Heart right ventricle (tissue), 16 donors: ENCODE measurements at regions not wholly inside any gene's neighbourhood (a gene's known extent, or its start where the extent isn't known, plus 50 kb on each side); places are given as distances from the start of the nearest gene placed in this dataset.
A peak's percentile ranks its signal among the peaks of the same experiment; 100 is the strongest.

Experiments
- ATAC-seq, 8 donors: fragments of 200-7000 bp; cut with Tn5 transposase; one replicate each; pipeline ENCODE4 v1.9.1; 2020; ENCODE audit warnings: mild to moderate bottlenecking in 8 of 8, moderate library complexity in 8 of 8, moderate number of reproducible peaks in 1 of 8
- DNase-seq, 2 donors: peaks; one replicate each; pipeline ENCODE4 v3.0.0-alpha.2; 2020
- H3K27ac ChIP-seq, 10 donors: fragments of 200-600 bp; sonication (generic) in 2 of 10; one replicate each; pipeline versions ENCODE4 v1.5.0 to v1.8.0; 2020 to 2022; ENCODE audit warnings: mild to moderate bottlenecking in 3 of 10
- H3K27me3 ChIP-seq, 7 donors: fragments of 200-600 bp; one replicate each; pipeline ENCODE4 v1.8.0; 2021 to 2022; ENCODE audit warnings: mild to moderate bottlenecking in 2 of 7
- H3K36me3 ChIP-seq, 9 donors: fragments of 200-600 bp; sonication (generic) in 1 of 9; one replicate each; pipeline versions ENCODE4 v1.5.0 to v1.8.0; 2020 to 2022; ENCODE audit warnings: mild to moderate bottlenecking in 2 of 9
- H3K4me1 ChIP-seq, 9 donors: fragments of 200-600 bp; sonication (generic) in 1 of 9; one replicate each; pipeline versions ENCODE4 v1.5.0 to v1.8.0; 2020 to 2022; ENCODE audit warnings: mild to moderate bottlenecking in 4 of 9
- H3K4me3 ChIP-seq, 10 donors: fragments of 200-600 bp; sonication (generic) in 2 of 10; one replicate each; pipeline versions ENCODE4 v1.5.0 to v1.8.0; 2020 to 2022; ENCODE audit warnings: mild to moderate bottlenecking in 7 of 10, moderate library complexity in 2 of 10
- H3K9me3 ChIP-seq, 11 donors: fragments of 200-600 bp in 10 of 11; sonication (generic) in 2 of 11; one replicate each; pipeline versions ENCODE4 v1.5.0 to v1.8.0; 2013 to 2022; ENCODE audit warnings: mild to moderate bottlenecking in 2 of 11, control low read depth in 1 of 11, moderate library complexity in 1 of 11
- WGBS, 2 donors: extraction: QIAGEN DNeasy Blood & Tissue Kit; methylation state at CpG; one replicate each; pipeline ENCODE4 v1.1.7; 2013; ENCODE audit warnings: inconsistent platforms in 1 of 2; 5-methylcytosine and 5-hydroxymethylcytosine counted together
- intact Hi-C, 10 donors: fragments of 100-400 bp; cut with DNase I; formaldehyde crosslinking; loops; one replicate each; pipeline versions ENCODE4 v1.11.1 to v1.14.2; 2022
- TF ChIP-seq, protein P1 (sequence below), 9 donors: fragments of 200-600 bp; sonication (generic) in 2 of 9; IDR thresholded peaks; one replicate each; pipeline versions ENCODE4 v1.5.0 to v1.8.0; 2021 to 2022; ENCODE audit warnings: antibody characterized with exemption in 9 of 9, mild to moderate bottlenecking in 5 of 9, moderate library complexity in 1 of 9
- donor health status: Arrhythmogenic right ventricular cardiomyopathy.
- donor health status: ischemic (EF 13 %, LVEDD 7.1; RV severe dilation, severe dysfunction).
- donor health status: healthy with polysubstance abuse.
- donor health status: DM: no; HTN: yes; CAD: no.
- donor health status: DM: no; HTN: no; CAD: no.
- donor health status: ischemic (EF 25% LVEDD 6.9; RV normal size, moderate dysfunction).
- donor health status: ischemic (EF 25% LVEDD 5.7; RV mildly dilated, moderate dysfunction).
- donor health status: healthy.
- donor health status: DM: yes; HTN: yes; CAD: no.
- donor health status: Ischemic cardiomyopathy.
- donor health status: ischemic (EF 35%, LVEDD 5.7; RV mildly dilated, moderate dysfunction).
- donor health status: nonischemic (EF 11% LVEDD 7.7; RV severe dilation, severe dysfunction).
- donor health status: DM: yes; HTN: yes; CAD: no.
- donor health status: PGD.
- donor health status: ischemic (EF 29% LVEDD 5.4; RV normal size, mild dysfunction).
- donor health status: nonischemic (EF 23%, LVEDD 6.1; RV moderate dilation, normal function).

DNA sequence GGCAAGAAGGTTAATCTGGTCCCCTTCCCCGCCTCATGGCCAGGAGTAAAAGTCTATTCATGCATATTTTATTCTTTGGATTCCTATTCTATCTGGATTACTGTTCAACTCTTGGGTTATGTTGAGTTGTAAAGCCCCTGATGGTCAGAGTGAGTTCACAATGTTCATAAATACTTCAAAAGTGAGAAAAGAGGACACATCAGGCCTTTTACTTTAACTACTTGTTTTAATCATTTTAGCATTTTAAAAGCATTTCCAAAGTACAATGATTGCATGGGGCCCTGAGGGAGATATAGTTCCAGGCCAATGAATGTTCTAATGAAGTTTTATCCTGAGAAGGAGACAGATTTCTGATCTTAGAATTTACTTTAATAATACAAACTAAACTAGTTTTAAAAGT is 93.9 kb downstream of the BOD1 start:
- no peak overlapping the region for H3K27ac ChIP-seq
- TF ChIP-seq, protein P1, sequence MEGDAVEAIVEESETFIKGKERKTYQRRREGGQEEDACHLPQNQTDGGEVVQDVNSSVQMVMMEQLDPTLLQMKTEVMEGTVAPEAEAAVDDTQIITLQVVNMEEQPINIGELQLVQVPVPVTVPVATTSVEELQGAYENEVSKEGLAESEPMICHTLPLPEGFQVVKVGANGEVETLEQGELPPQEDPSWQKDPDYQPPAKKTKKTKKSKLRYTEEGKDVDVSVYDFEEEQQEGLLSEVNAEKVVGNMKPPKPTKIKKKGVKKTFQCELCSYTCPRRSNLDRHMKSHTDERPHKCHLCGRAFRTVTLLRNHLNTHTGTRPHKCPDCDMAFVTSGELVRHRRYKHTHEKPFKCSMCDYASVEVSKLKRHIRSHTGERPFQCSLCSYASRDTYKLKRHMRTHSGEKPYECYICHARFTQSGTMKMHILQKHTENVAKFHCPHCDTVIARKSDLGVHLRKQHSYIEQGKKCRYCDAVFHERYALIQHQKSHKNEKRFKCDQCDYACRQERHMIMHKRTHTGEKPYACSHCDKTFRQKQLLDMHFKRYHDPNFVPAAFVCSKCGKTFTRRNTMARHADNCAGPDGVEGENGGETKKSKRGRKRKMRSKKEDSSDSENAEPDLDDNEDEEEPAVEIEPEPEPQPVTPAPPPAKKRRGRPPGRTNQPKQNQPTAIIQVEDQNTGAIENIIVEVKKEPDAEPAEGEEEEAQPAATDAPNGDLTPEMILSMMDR (IDR thresholded peaks at IDR 0.05) = no peak
- intact Hi-C loops = no loop called here
- 78 to 87% methylated on average over 1 of the region's 1 CpG for WGBS, 2 donors
- no peak overlapping the region for H3K4me3 ChIP-seq
- H3K36me3 ChIP-seq = no peaks in the 10 kb centered on the region
- DNase-seq (no peak), ATAC-seq (peak in 2 of 8 donors; percentile 25 to 75)
- H3K27me3 ChIP-seq = peaks cover 0 to 3% (median 0%) of the 10 kb centered on the region in 7 donors
- H3K4me1 ChIP-seq = peaks cover 0 to 12% (median 0%) of the 10 kb centered on the region in 9 donors
- H3K9me3 ChIP-seq = peaks cover 0 to 23% (median 5%) of the 10 kb centered on the region in 11 donors

DNA sequence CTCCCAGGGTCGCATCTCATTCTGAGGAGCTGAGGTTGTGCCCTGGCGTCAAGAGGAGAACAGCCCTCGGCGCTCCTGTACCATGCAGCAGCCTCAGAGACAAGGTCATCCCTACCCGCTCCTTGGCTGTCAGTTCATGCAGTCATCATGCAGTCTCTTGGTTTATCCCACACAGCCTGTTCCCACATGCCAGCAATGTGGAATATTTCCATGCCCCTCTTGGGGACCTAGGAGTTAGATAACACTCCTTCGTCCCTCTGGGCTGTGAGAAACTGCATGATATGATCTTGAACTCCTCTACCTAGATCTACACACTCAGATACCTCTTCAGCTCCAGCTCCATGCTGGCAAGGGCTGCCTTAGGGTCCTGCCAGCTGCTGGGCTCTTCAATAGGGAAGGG is 97.6 kb downstream of the BOD1 start:
- DNase-seq (no peak), ATAC-seq (no peak)
- peaks cover 0 to 3% (median 0%) of the 10 kb centered on the region in 7 donors for H3K27me3 ChIP-seq
- TF ChIP-seq, protein P1 (IDR thresholded peaks at IDR 0.05) = no peak
- H3K4me1 ChIP-seq = peaks cover 0 to 8% (median 0%) of the 10 kb centered on the region in 9 donors
- H3K9me3 ChIP-seq = peaks cover 0 to 23% (median 5%) of the 10 kb centered on the region in 11 donors
- no peaks in the 10 kb centered on the region for H3K36me3 ChIP-seq
- no peak overlapping the region for H3K27ac ChIP-seq
- WGBS, 2 donors = 82 to 83% methylated on average over 6 of the region's 6 CpGs
- intact Hi-C loops = no loop called here
- H3K4me3 ChIP-seq = no peak overlapping the region

DNA sequence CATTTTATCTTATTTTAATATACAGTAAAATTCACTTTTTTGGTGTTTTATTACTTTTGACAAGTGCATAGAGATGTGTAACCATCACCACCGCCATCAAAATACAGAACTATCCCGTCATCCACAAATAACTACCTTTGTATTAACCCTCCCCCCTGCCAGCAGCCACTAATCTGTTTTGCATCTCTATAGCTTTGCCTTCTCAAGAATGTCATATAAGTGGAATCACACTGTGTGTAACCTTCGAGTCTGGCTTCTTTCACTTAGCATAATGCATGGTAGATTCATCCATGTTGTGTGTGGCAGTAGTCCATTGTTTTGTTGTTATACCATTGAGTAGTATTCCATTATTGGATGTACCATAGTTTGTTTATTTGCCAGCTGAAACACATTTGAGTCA is 98.8 kb downstream of the BOD1 start:
- H3K36me3 ChIP-seq = no peaks in the 10 kb centered on the region
- intact Hi-C loops = no loop called here
- no peak overlapping the region for H3K4me3 ChIP-seq
- ATAC-seq (no peak), DNase-seq (no peak)
- no peak overlapping the region for H3K27ac ChIP-seq
- H3K4me1 ChIP-seq = no peaks in the 10 kb centered on the region
- TF ChIP-seq, protein P1 (IDR thresholded peaks at IDR 0.05) = no peak
- peaks cover 0 to 23% (median 5%) of the 10 kb centered on the region in 11 donors for H3K9me3 ChIP-seq
- peaks cover 0 to 10% (median 0%) of the 10 kb centered on the region in 7 donors for H3K27me3 ChIP-seq
- 74 to 78% methylated on average over 3 of the region's 3 CpGs for WGBS, 2 donors

DNA sequence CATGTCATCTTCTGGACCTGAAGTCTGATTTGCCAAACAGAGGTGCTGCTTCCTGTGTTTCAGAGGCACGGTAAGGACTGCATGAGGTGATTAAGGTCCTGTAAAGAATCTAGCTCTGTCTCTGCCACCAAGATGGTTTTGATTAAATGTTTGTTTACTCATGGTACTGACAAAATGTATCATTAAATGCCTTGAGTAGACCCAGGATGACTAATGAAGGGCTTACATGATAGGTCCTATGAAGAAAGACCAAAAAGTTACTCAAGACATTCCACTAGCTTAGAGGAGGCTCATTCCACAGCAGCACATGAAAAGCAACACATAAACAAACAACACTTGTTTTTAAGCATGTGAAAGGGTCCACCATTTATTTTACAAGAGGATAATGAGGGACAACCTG is 100.9 kb downstream of the BOD1 start:
- DNase-seq (no peak), ATAC-seq (no peak)
- Histone ChIP-seq H3K4me1 (no peaks in the 10 kb centered on the region), H3K9me3 (peaks cover 0 to 8% (median under 1%) of the 10 kb centered on the region in 11 donors), H3K27ac (no peak overlapping the region), H3K36me3 (no peaks in the 10 kb centered on the region), H3K4me3 (no peak overlapping the region), H3K27me3 (peaks cover 0 to 24% (median 0%) of the 10 kb centered on the region in 7 donors)
- TF ChIP-seq, protein P1 (IDR thresholded peaks at IDR 0.05) = no peak
- intact Hi-C loops = no loop called here
- WGBS, 2 donors = 36 to 44% methylated on average over 1 of the region's 1 CpG
